ENCODE measurements at regions not wholly inside any gene's neighbourhood (a gene's known extent, or its start where the extent isn't known, plus 50 kb on each side); places are given as distances from the start of the nearest gene placed in this dataset.

DNA sequence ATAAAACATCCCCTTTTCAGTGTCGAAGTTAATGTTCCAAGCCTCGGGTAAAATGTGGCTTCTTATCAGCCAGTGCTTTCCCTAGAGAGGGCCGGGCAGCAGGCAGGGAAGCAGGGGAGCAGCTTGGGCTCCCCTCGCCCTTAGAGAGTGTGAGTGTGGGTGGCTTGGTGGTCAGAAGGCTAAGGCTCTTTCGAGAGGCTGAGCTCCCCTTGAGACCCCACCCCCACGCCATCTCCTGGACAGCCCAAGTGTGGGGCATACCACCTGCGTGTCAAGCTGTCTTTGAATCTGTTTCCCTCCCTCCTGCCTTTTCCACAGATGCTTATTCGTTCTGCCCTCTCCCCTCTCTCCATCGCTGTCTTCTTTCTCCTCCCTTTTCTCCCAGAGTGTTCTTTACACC lies 95.1 kb upstream of the FOXP4 start:
- Histone ChIP-seq H3K36me3 (ENCODE audit: control insufficient read depth, insufficient read depth, low read length) (no peaks in the 10 kb centered on the region), H3K9me3 (ENCODE audit: control insufficient read depth, insufficient read depth, low read length) (no peaks in the 10 kb centered on the region), H3K27me3 (ENCODE audit: control insufficient read depth, insufficient read depth, low read length) (no peaks in the 10 kb centered on the region), H3K4me1 (ENCODE audit: control insufficient read depth, insufficient read depth, low read length) (peaks cover 4% of the 10 kb centered on the region), H3K4me3 (ENCODE audit: low read length) (no peak overlapping the region), H3K27ac (ENCODE audit: low read length) (no peak overlapping the region)
- no peak overlapping the region for H3K4me3 Mint-ChIP-seq
- no peak for DNase-seq
- WGBS (ENCODE audit: insufficient coverage) = 89% methylated on average over 9 of the region's 9 CpGs
- peaks cover 15 to 19% of the 10 kb centered on the region in 2 donors for H3K27me3 Mint-ChIP-seq (ENCODE audit: low read depth in 2 of 2)
- no peaks in the 10 kb centered on the region for H3K36me3 Mint-ChIP-seq
- H3K27ac Mint-ChIP-seq = no peak overlapping the region
- no peaks in the 10 kb centered on the region for H3K4me1 Mint-ChIP-seq
- H3K9me3 Mint-ChIP-seq = no peaks in the 10 kb centered on the region
- TF ChIP-seq CTCF (IDR thresholded peaks at IDR 0.05) = no peak
- intact Hi-C loops (cut with micrococcal nuclease) = no loop called here
- ATAC-seq = no peak

GRCh38 chr6:41451515-41452163 lies 94.5 kb upstream of the FOXP4 start:
- no peak for TF ChIP-seq CTCF (IDR thresholded peaks at IDR 0.05)
- no peak for ATAC-seq
- Histone ChIP-seq H3K4me3 (ENCODE audit: low read length) (no peak overlapping the region), H3K9me3 (ENCODE audit: control insufficient read depth, insufficient read depth, low read length) (no peaks in the 10 kb centered on the region), H3K36me3 (ENCODE audit: control insufficient read depth, insufficient read depth, low read length) (no peaks in the 10 kb centered on the region), H3K4me1 (ENCODE audit: control insufficient read depth, insufficient read depth, low read length) (peaks cover 4% of the 10 kb centered on the region), H3K27me3 (ENCODE audit: control insufficient read depth, insufficient read depth, low read length) (no peaks in the 10 kb centered on the region), H3K27ac (ENCODE audit: low read length) (no peak overlapping the region)
- no peak overlapping the region for H3K4me3 Mint-ChIP-seq
- no peaks in the 10 kb centered on the region for H3K36me3 Mint-ChIP-seq
- H3K27ac Mint-ChIP-seq = no peak overlapping the region
- H3K4me1 Mint-ChIP-seq = no peaks in the 10 kb centered on the region
- intact Hi-C loops (cut with micrococcal nuclease) = no loop called here
- WGBS (ENCODE audit: insufficient coverage) = 92% methylated on average over 22 of the region's 22 CpGs
- H3K27me3 Mint-ChIP-seq (ENCODE audit: low read depth in 2 of 2) = peaks cover 9 to 18% of the 10 kb centered on the region in 2 donors
- no peak for DNase-seq
- no peaks in the 10 kb centered on the region for H3K9me3 Mint-ChIP-seq

- H3K4me3 ChIP-seq (ENCODE audit: low read length) = no peak overlapping the region
- peaks cover 4% of the 10 kb centered on the region for H3K4me1 ChIP-seq (ENCODE audit: control insufficient read depth, insufficient read depth, low read length)
- Mint-ChIP-seq H3K4me3 (no peak overlapping the region), H3K4me1 (no peaks in the 10 kb centered on the region), H3K27me3 (ENCODE audit: low read depth in 2 of 2) (peaks cover 0 to 16% of the 10 kb centered on the region in 2 donors), H3K27ac (no peak overlapping the region), H3K9me3 (no peaks in the 10 kb centered on the region), H3K36me3 (no peaks in the 10 kb centered on the region)
- WGBS (ENCODE audit: insufficient coverage) = 93% methylated on average over 3 of the region's 4 CpGs
- intact Hi-C loops (cut with micrococcal nuclease) = no loop called here
- no peaks in the 10 kb centered on the region for H3K9me3 ChIP-seq (ENCODE audit: control insufficient read depth, insufficient read depth, low read length)
- H3K36me3 ChIP-seq (ENCODE audit: control insufficient read depth, insufficient read depth, low read length) = no peaks in the 10 kb centered on the region
- DNase-seq (no peak), ATAC-seq (no peak)
- no peak for TF ChIP-seq CTCF (IDR thresholded peaks at IDR 0.05)
- no peak overlapping the region for H3K27ac ChIP-seq (ENCODE audit: low read length)
- no peaks in the 10 kb centered on the region for H3K27me3 ChIP-seq (ENCODE audit: control insufficient read depth, insufficient read depth, low read length)
Measured at GRCh38 chr6:41452763-41453162, 93.4 kb upstream of the FOXP4 start.

GRCh38 chr6:41453244-41453643 lies 92.9 kb upstream of the FOXP4 start:
- DNase-seq (no peak), ATAC-seq (no peak)
- Mint-ChIP-seq H3K27me3 (ENCODE audit: low read depth in 2 of 2) (peaks cover 2 to 17% of the 10 kb centered on the region in 2 donors), H3K4me1 (no peaks in the 10 kb centered on the region), H3K27ac (no peak overlapping the region), H3K4me3 (no peak overlapping the region), H3K36me3 (no peaks in the 10 kb centered on the region), H3K9me3 (no peaks in the 10 kb centered on the region)
- Histone ChIP-seq H3K27me3 (ENCODE audit: control insufficient read depth, insufficient read depth, low read length) (no peaks in the 10 kb centered on the region), H3K36me3 (ENCODE audit: control insufficient read depth, insufficient read depth, low read length) (no peaks in the 10 kb centered on the region), H3K27ac (ENCODE audit: low read length) (no peak overlapping the region), H3K4me3 (ENCODE audit: low read length) (no peak overlapping the region), H3K9me3 (ENCODE audit: control insufficient read depth, insufficient read depth, low read length) (no peaks in the 10 kb centered on the region), H3K4me1 (ENCODE audit: control insufficient read depth, insufficient read depth, low read length) (peaks cover 4% of the 10 kb centered on the region)
- WGBS (ENCODE audit: insufficient coverage) = 93% methylated on average over 13 of the region's 13 CpGs
- intact Hi-C loops (cut with micrococcal nuclease) = no loop called here
- no peak for TF ChIP-seq CTCF (IDR thresholded peaks at IDR 0.05)

Data from natural killer cell (primary cell).